GM18909 (cell line): ENCODE measurements at regions not wholly inside any gene's neighbourhood (a gene's known extent, or its start where the extent isn't known, plus 50 kb on each side); places are given as distances from the start of the nearest gene placed in this dataset.

ENCODE experiments used
- ATAC-seq: cut with Tn5 transposase; IDR thresholded peaks from one replicate; pipeline ENCODE4 v1.9.1; 2021; ENCODE audit warnings: mild to moderate bottlenecking; ENCODE audit not compliant: unreplicated experiment, poor library complexity

GRCh38 chr10:64515970-64516699, 994.9 kb downstream of the REEP3 start:
- no peak for ATAC-seq

GRCh38 chr10:64518456-64518855, 997.3 kb downstream of the REEP3 start:
- no peak for ATAC-seq

GRCh38 chr10:64519427-64519826, 998.2 kb downstream of the REEP3 start:
- ATAC-seq, result no peak

- no peak for ATAC-seq
Measured at GRCh38 chr10:64519831-64520230, 998.6 kb downstream of the REEP3 start.

- no peak for ATAC-seq
Measured at GRCh38 chr10:64523065-64523759, 1002.0 kb downstream of the REEP3 start.

GRCh38 chr10:64528294-64529002, 1007.2 kb downstream of the REEP3 start:
- no peak for ATAC-seq

GRCh38 chr10:64529003-64529350, 1007.8 kb downstream of the REEP3 start:
- no peak for ATAC-seq

- ATAC-seq, result no peak
Measured at GRCh38 chr10:64534616-64535015, 1013.4 kb downstream of the REEP3 start.

GRCh38 chr10:64535131-64535867, 1014.1 kb downstream of the REEP3 start:
- ATAC-seq, result no peak

- ATAC-seq, result no peak
Measured at GRCh38 chr10:64537112-64537511, 1015.9 kb downstream of the REEP3 start.

GRCh38 chr10:64537928-64538327, 1016.7 kb downstream of the REEP3 start:
- no peak for ATAC-seq

GRCh38 chr10:64546073-64546472, 1024.9 kb downstream of the REEP3 start:
- ATAC-seq, result no peak

- no peak for ATAC-seq
Measured at GRCh38 chr10:64547168-64547567, 1026.0 kb downstream of the REEP3 start.

- ATAC-seq, result no peak
Measured at GRCh38 chr10:64555666-64556065, 1034.5 kb downstream of the REEP3 start.

GRCh38 chr10:64558094-64558835, 1037.1 kb downstream of the REEP3 start:
- ATAC-seq, result no peak

GRCh38 chr10:64571056-64571455, 1049.9 kb downstream of the REEP3 start:
- ATAC-seq, result no peak

GRCh38 chr10:64573623-64574325, 1052.6 kb downstream of the REEP3 start:
- no peak for ATAC-seq

- ATAC-seq, result no peak
Measured at GRCh38 chr10:64574371-64574770, 1053.2 kb downstream of the REEP3 start.

GRCh38 chr10:64576497-64576896, 1055.3 kb downstream of the REEP3 start:
- ATAC-seq, result no peak
